Lung (tissue), 11 donors: ENCODE measurements at regions not wholly inside any gene's neighbourhood (a gene's known extent, or its start where the extent isn't known, plus 50 kb on each side); places are given as distances from the start of the nearest gene placed in this dataset.
"Not testable (repeated sequence)": the region's sequence is repeated elsewhere in the genome, so short reads cannot be mapped to it uniquely, and the experiment has no call there.

Source experiments
- ATAC-seq: fragments of 200-7000 bp; cut with Tn5 transposase; one replicate; pipeline ENCODE4 v1.9.1; 2020; ENCODE audit warnings: moderate number of reproducible peaks; ENCODE audit not compliant: insufficient read depth, low FRiP score
- DNase-seq, 3 donors: peaks; one replicate each; pipeline ENCODE4 v3.0.0-alpha.2; 2013 to 2017
- H3K27ac ChIP-seq, 2 donors: one replicate each; pipeline ENCODE4 v1.5.1; 2013; ENCODE audit warnings: mild to moderate bottlenecking in 2 of 2, moderate library complexity in 2 of 2, control low read depth in 1 of 2, inconsistent platforms in 1 of 2, low read depth in 1 of 2, low read length in 1 of 2
- H3K27me3 ChIP-seq, 3 donors: one replicate each; pipeline ENCODE4 v1.5.1; 2013; ENCODE audit warnings: low read length in 2 of 3; ENCODE audit not compliant: control insufficient read depth in 3 of 3, insufficient read depth in 3 of 3
- H3K36me3 ChIP-seq, 4 donors: one replicate each; pipeline ENCODE4 v1.5.1; 2013; ENCODE audit warnings: low read length in 4 of 4, mild to moderate bottlenecking in 1 of 4, moderate library complexity in 1 of 4; ENCODE audit not compliant: control insufficient read depth in 4 of 4, insufficient read depth in 4 of 4
- H3K4me1 ChIP-seq, 5 donors: one replicate each; pipeline ENCODE4 v1.5.1; 2013; ENCODE audit warnings: low read length in 5 of 5, mild to moderate bottlenecking in 2 of 5, moderate library complexity in 1 of 5; ENCODE audit not compliant: control insufficient read depth in 5 of 5, insufficient read depth in 5 of 5
- H3K4me3 ChIP-seq: one replicate; pipeline ENCODE4 v1.5.1; 2013; ENCODE audit warnings: mild to moderate bottlenecking, control low read depth, moderate library complexity
- H3K9ac ChIP-seq, 2 donors: one replicate each; pipeline ENCODE4 v1.5.1; 2013; ENCODE audit warnings: low read length in 2 of 2, control low read depth in 1 of 2; ENCODE audit not compliant: insufficient read depth in 1 of 2
- H3K9me3 ChIP-seq, 4 donors: one replicate each; pipeline ENCODE4 v1.5.1; 2013; ENCODE audit warnings: low read length in 3 of 4, mild to moderate bottlenecking in 1 of 4, moderate library complexity in 1 of 4; ENCODE audit not compliant: control insufficient read depth in 4 of 4, insufficient read depth in 3 of 4
- WGBS, 2 donors: extraction: QIAGEN DNeasy Blood & Tissue Kit; methylation state at CpG; one replicate each; pipeline ENCODE4 v1.1.7; 2013; 5-methylcytosine and 5-hydroxymethylcytosine counted together
- TF ChIP-seq, protein P1 (sequence below): IDR thresholded peaks from 2 replicates; pipeline ENCODE4 v1.5.1; 2012; ENCODE audit warnings: mild to moderate bottlenecking; ENCODE audit errors: control extremely low read depth, extremely low read depth
- donor health status: control.
- donor health status: control.
- donor health status: Bipolar disorder and iron deficiency.
- donor health status: healthy.
- donor health status: DM: yes; HTN: yes; CAD: no.

DNA sequence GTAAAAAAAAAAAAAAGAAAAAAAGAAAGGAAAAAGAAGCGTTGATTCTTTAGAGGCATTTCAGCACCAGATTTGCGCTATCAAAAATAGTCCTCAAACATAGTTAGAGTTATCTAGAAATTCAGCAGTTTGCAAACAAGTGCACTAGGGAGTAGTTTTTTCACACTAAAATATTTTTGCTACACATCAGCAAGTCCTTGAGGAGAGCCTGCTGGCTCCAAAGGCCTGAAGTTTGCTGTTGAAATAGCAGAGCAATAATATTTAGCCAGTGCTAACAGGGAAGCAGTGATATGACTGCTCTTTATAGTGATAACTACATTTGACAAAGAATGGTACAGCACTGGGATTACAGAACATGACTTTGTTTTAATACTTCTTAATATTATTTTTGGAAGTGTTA, 472.2 kb downstream of the PCDH7 start:
- Histone ChIP-seq H3K4me1 (peaks cover 0 to 22% (median 8%) of the 10 kb centered on the region in 5 donors), H3K36me3 (no peaks in the 10 kb centered on the region), H3K9ac (no peak overlapping the region), H3K27ac (no peak overlapping the region), H3K27me3 (no peaks in the 10 kb centered on the region), H3K9me3 (no peaks in the 10 kb centered on the region), H3K4me3 (no peak overlapping the region)
- TF ChIP-seq, protein P1, sequence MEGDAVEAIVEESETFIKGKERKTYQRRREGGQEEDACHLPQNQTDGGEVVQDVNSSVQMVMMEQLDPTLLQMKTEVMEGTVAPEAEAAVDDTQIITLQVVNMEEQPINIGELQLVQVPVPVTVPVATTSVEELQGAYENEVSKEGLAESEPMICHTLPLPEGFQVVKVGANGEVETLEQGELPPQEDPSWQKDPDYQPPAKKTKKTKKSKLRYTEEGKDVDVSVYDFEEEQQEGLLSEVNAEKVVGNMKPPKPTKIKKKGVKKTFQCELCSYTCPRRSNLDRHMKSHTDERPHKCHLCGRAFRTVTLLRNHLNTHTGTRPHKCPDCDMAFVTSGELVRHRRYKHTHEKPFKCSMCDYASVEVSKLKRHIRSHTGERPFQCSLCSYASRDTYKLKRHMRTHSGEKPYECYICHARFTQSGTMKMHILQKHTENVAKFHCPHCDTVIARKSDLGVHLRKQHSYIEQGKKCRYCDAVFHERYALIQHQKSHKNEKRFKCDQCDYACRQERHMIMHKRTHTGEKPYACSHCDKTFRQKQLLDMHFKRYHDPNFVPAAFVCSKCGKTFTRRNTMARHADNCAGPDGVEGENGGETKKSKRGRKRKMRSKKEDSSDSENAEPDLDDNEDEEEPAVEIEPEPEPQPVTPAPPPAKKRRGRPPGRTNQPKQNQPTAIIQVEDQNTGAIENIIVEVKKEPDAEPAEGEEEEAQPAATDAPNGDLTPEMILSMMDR: no peak
- WGBS, 2 donors: 57 to 84% methylated on average over 2 of the region's 2 CpGs
- ATAC-seq (no peak), DNase-seq (peak in 2 of 3 donors; percentile 45 to 64)

DNA sequence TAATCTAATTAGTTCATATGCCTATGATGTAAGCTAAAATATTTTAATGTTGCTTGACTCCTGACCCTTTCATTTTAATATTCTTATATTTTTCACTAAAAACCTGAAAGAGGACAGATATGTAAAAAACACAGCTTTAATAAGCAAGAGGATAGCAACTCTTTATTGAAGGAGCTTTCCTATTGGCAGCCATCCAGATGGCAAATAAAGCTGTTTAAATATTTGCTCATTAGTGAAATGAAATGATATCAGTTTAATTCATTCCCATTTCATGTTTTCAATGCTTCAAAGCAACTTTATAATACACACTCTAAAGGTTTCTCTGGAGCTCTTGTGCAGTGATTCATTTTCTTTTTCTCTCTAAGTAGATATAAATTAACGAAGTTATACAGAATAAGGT, 473.4 kb downstream of the PCDH7 start:
- TF ChIP-seq, protein P1: no peak
- Histone ChIP-seq H3K27ac (no peak overlapping the region), H3K9me3 (no peaks in the 10 kb centered on the region), H3K27me3 (no peaks in the 10 kb centered on the region), H3K4me3 (no peak overlapping the region), H3K9ac (no peak overlapping the region), H3K4me1 (peaks cover 0 to 22% (median 8%) of the 10 kb centered on the region in 5 donors), H3K36me3 (no peaks in the 10 kb centered on the region)
- peak in 2 of 3 donors; percentile 58 to 62 for DNase-seq
- no peak for ATAC-seq
- 60 to 71% methylated on average over 1 of the region's 1 CpG for WGBS, 2 donors

DNA sequence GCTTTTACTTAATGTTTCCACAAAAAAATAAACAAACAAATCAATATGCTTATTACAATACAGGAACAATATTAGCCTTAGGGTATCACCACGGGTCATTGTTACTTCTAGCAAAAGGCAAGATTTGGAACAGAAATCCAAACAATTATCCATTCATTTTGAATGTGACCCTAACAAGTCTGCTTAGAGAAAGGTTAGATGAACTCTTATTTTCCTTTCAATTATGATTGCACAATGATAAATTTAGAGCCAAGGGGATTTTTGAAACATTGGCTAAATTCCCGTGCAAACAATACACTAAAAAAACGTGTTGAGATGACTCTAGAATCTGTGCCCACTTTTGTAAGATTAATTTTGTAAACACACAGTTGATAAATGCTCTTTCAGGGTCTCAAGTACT, 474.7 kb downstream of the PCDH7 start:
- Histone ChIP-seq H3K4me1 (peaks cover 0 to 22% (median 8%) of the 10 kb centered on the region in 5 donors), H3K9ac (no peak overlapping the region), H3K27ac (no peak overlapping the region), H3K9me3 (peaks cover 0 to 7% (median 2%) of the 10 kb centered on the region in 4 donors), H3K27me3 (no peaks in the 10 kb centered on the region), H3K4me3 (no peak overlapping the region), H3K36me3 (no peaks in the 10 kb centered on the region)
- TF ChIP-seq, protein P1: no peak
- ATAC-seq (no peak), DNase-seq (peak in 2 of 3 donors; percentile 36 to 38)
- 42 to 59% methylated on average over 3 of the region's 3 CpGs for WGBS, 2 donors

DNA sequence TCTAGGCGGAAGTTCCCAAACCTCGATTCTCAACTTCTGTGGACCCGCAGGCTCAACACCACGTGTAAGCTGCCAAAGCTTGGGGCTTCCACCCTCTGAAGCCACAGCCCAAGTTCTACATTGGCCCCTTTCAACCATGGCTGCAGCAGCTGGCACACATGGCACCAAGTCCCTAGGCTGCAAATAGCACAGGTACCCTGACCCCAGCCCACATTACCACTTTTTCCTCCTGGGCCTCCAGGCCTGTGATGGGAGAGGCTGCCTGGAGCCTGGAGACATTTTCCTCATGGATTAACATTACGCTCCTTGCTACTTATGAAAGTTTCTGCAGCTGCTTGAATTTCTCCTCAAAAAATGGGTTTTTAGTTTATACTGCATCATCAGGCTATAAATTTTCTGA, 479.5 kb downstream of the PCDH7 start:
- Histone ChIP-seq H3K36me3 (no peaks in the 10 kb centered on the region), H3K9ac (no peak overlapping the region), H3K27me3 (no peaks in the 10 kb centered on the region), H3K9me3 (peaks cover 0 to 7% (median 2%) of the 10 kb centered on the region in 4 donors), H3K4me1 (peaks cover 0 to 4% (median 3%) of the 10 kb centered on the region in 5 donors), H3K27ac (no peak overlapping the region), H3K4me3 (no peak overlapping the region)
- no peak for DNase-seq
- TF ChIP-seq, protein P1: no peak
- 92 to 96% methylated on average over 5 of the region's 5 CpGs for WGBS, 2 donors
- ATAC-seq: no peak

DNA sequence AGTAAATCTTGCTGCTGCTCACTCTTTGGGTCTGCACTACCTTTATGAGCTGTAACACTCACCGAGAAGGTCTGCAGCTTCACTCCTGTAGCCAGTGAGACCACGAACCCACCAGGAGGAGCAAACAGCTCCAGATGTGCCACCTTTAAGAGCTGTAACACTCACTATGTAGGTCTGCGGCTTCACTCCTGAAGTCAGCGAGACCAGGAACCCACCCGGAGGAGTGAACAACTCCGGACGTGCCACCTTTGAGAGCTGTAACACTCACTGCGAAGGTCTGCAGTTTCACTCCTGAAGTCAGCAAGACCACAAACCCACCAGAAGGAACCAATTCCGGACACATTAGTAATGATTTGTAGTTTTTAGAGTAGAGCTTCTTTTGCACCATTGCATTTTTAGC, 481.9 kb downstream of the PCDH7 start:
- not testable (repeated sequence) for DNase-seq, H3K36me3 ChIP-seq, ATAC-seq, H3K27ac ChIP-seq, H3K9ac ChIP-seq, H3K4me1 ChIP-seq, H3K27me3 ChIP-seq, H3K4me3 ChIP-seq, H3K9me3 ChIP-seq
- 93% methylated on average over 9 of the region's 9 CpGs for WGBS, 2 donors
